SKM-1 treated with dmso at 0.1 percent for 144 hours (cell line): ENCODE measurements at regions not wholly inside any gene's neighbourhood (a gene's known extent, or its start where the extent isn't known, plus 50 kb on each side); places are given as distances from the start of the nearest gene placed in this dataset.

Experiments
- DNase-seq: peaks from one replicate; lab custom pipeline; 2025; ENCODE audit not compliant: unreplicated experiment; lab: John Stamatoyannopoulos, UW

GRCh38 chr1:30488324-30488913, 235.0 kb downstream of the MATN1 start:
- no peak for DNase-seq

DNA sequence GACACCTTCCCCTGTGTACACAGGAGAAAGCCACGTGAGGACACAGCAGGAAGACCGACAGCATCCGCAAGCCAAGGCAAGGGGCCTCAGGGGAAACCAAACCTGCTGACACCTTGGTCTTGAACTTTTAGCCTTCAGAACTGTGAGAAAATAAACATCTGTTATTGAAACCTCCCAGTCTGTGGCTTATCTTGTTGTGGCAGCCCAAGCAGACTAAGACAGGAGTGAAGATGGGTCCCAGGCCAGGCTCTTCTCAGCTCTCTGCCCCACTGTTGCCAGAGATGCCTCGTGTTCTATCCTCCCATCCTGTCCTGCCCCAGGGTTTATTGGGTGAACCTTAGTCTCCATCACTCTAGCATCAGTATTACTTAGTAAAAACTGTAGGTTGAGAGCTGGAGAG, 236.3 kb downstream of the MATN1 start:
- DNase-seq: no peak

DNA sequence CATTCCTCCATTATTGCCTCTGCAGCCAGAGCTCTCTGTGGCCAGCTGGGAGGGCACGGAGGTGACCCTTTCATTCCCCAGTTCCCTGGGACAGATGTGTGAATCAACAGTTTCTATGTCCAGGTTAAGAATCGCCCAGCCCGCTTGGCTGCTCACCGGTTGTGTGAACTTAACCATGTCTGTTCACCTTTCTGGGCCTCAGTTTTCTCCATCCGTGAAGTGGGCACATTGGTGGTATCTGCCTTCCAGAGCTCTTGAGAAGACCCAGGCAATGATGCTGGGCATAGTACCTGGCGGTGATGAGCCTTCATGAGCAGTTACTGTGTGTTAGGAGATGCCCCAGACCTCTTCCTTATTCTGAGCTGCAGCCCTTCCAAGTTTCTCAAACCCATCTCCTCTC, 238.3 kb downstream of the MATN1 start:
- no peak for DNase-seq

DNA sequence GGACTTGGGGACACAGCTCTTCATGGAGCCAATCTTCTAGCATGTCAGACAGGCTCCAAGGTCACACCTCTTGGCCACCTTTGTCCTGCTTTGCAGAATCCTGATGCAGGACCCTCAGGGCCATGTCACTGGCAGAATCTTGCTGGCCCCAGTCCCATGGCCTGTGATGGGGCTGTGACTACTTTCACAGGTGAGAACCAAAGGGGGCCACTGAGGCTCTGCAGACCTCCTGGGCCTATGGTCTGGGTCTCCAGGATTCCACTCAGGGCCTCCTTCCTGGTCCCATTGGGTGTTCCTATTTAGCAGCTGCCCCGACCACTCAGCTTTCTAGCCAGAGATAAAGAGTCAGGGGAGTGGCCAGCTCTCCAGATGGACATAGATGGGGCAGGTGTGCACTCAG, 238.7 kb downstream of the MATN1 start:
- no peak for DNase-seq

DNA sequence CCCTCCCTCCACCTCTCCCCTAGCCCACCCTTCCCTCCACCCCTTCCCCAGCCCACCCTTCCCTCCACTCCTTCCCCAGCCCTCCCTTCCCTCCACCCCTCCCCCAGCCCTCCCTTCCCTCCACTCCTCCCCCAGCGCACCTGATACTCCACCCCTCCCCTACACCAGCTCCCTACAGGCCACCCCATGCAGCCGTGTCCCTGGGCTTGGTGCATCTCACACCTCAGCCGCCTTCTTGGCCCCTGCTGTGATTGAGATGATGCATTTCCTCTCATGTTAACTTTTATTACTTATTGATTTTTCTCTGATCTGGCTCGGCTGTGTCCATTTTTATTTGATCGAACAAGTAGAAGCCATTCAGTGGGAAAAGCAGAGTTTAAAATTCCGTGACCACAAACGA, 243.8 kb downstream of the MATN1 start:
- no peak for DNase-seq

DNA sequence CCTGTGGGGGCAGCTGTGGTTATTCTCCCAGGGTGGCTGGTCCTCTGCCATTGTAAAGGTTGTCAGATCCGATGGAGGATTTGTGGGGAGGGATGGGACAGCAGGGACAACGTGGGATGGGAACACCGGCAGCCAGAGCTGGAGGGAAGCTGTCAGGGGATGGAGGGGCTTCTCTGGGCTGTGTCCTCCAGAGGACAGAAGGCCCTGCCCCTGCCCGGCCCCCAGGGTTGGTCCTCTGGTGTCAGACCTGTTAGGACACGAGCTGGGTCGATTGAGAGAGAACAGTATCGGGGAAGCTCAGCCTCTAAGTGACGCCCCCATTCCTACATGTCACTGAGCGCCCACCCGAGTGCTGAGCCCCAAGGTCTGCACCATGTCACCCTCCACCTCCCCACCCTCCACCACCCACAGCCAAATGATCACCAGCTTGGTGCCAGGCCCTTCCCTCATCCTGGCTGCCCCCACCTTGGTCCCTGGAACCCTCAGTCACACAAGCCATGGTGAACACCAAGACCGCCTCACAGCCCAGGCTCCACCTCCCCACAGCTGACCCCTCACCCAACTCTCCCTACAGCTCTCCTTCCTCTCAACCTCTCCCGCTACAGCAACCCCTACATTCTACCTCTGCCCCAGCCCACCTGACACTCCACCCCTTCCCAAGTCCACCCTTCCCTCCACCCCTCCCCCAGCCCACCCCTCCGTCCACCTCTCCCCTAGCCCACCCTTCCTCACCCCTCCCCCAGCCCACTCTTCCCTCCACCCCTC, 244.4 kb downstream of the MATN1 start:
- no peak for DNase-seq

GRCh38 chr1:30478283-30478682, 245.1 kb downstream of the MATN1 start:
- no peak for DNase-seq

- no peak for DNase-seq
These were observed 245.8 kb downstream of the MATN1 start for GRCh38 chr1:30477588-30477987.

- DNase-seq: no peak
These were observed 246.4 kb downstream of the MATN1 start for GRCh38 chr1:30476911-30477459.

GRCh38 chr1:30476476-30476875, 246.9 kb downstream of the MATN1 start:
- DNase-seq: no peak

- DNase-seq: no peak
These were observed 247.4 kb downstream of the MATN1 start for GRCh38 chr1:30475966-30476365.

GRCh38 chr1:30475201-30475600, 248.2 kb downstream of the MATN1 start:
- no peak for DNase-seq

GRCh38 chr1:30474818-30475200, 248.6 kb downstream of the MATN1 start:
- no peak for DNase-seq

GRCh38 chr1:30473922-30474817, 249.2 kb downstream of the MATN1 start:
- DNase-seq: no peak

GRCh38 chr1:30472526-30472925, 250.9 kb downstream of the MATN1 start:
- DNase-seq: no peak

GRCh38 chr1:30472009-30472408, 251.4 kb downstream of the MATN1 start:
- DNase-seq: no peak

GRCh38 chr1:30471307-30471706, 252.1 kb downstream of the MATN1 start:
- DNase-seq: no peak

DNA sequence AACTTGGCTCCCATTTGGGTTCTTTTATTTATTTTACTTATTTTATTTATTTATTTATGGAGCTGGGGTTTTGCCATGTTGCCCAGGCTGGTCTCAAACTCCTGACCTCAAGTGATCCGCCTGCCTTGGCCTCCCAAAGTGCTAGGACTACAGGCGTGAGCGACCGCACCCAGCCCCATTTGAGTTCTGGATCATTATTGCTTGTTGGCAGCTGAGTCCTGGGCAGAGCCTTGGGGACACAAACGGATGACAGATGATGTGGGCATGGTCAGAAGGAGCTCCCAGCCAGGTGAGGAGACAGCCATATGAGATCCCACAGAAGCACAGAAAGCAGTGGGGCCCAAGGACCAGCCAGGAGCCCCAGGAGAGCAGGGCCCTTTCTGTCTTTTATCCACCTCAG, 254.0 kb downstream of the MATN1 start:
- DNase-seq: no peak

GRCh38 chr1:30467101-30467500, 256.3 kb downstream of the MATN1 start:
- no peak for DNase-seq

- DNase-seq: no peak
These were observed 256.8 kb downstream of the MATN1 start for GRCh38 chr1:30466610-30467009.

GRCh38 chr1:30466026-30466425, 257.4 kb downstream of the MATN1 start:
- no peak for DNase-seq

DNA sequence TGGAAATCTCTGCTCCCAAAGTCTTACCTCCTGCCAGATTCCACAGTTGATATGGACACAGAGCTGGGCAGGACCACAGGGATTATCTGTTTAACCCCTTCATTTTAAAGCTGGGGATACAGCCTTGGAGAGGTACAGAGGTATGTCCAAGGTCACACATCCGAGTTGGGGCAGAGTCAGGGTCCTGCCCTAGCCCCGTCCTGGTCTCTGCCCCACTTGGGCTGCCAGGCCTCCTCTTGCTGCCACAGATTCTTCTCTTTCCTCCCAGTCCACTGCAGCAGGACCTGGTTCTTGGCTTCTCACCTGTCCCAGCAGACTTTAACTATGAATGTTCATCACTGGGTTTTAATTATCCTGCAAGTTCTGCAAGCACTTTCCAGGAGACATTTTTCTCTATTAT, 258.3 kb downstream of the MATN1 start:
- DNase-seq: no peak
